HG02610 (cell line): ENCODE measurements at regions not wholly inside any gene's neighbourhood (a gene's known extent, or its start where the extent isn't known, plus 50 kb on each side); places are given as distances from the start of the nearest gene placed in this dataset.
"Not testable (repeated sequence)": the region's sequence is repeated elsewhere in the genome, so short reads cannot be mapped to it uniquely, and the experiment has no call there.

Source experiments
- ATAC-seq: cut with Tn5 transposase; IDR thresholded peaks from one replicate; pipeline ENCODE4 v1.9.1; 2021; ENCODE audit warnings: mild to moderate bottlenecking, moderate library complexity; ENCODE audit not compliant: unreplicated experiment

GRCh38 chr16:52113533-52114183 lies 433.3 kb downstream of the TOX3 start:
- no peak for ATAC-seq

- not testable (repeated sequence) for ATAC-seq
Measured at GRCh38 chr16:52104993-52105392, 441.9 kb downstream of the TOX3 start.

- no peak for ATAC-seq
Measured at GRCh38 chr16:52103791-52104190, 443.2 kb downstream of the TOX3 start.

GRCh38 chr16:52101246-52101645 lies 445.7 kb downstream of the TOX3 start:
- ATAC-seq, result no peak

- ATAC-seq, result no peak
Measured at GRCh38 chr16:52099382-52099781, 447.6 kb downstream of the TOX3 start.

- ATAC-seq, result no peak
Measured at GRCh38 chr16:52095471-52095870, 451.5 kb downstream of the TOX3 start.

- ATAC-seq, result no peak
Measured at GRCh38 chr16:52092126-52092525, 454.8 kb downstream of the TOX3 start.

GRCh38 chr16:52090080-52090479 lies 456.9 kb downstream of the TOX3 start:
- ATAC-seq, result no peak

GRCh38 chr16:52089476-52089875 lies 457.5 kb downstream of the TOX3 start:
- ATAC-seq, result no peak

GRCh38 chr16:52086901-52087300 lies 460.0 kb downstream of the TOX3 start:
- no peak for ATAC-seq

GRCh38 chr16:52078716-52079655 lies 468.0 kb downstream of the TOX3 start:
- ATAC-seq, result no peak

GRCh38 chr16:52077607-52078006 lies 469.3 kb downstream of the TOX3 start:
- ATAC-seq, result no peak

GRCh38 chr16:52076801-52077201 lies 470.1 kb downstream of the TOX3 start:
- no peak for ATAC-seq

- ATAC-seq, result no peak
Measured at GRCh38 chr16:52076332-52076731, 470.6 kb downstream of the TOX3 start.

GRCh38 chr16:52074133-52074532 lies 472.8 kb downstream of the TOX3 start:
- no peak for ATAC-seq

GRCh38 chr16:52073024-52073423 lies 473.9 kb downstream of the TOX3 start:
- ATAC-seq, result no peak

- no peak for ATAC-seq
Measured at GRCh38 chr16:52071101-52071500, 475.8 kb downstream of the TOX3 start.

GRCh38 chr16:52070341-52071057 lies 476.4 kb downstream of the TOX3 start:
- ATAC-seq, result no peak

GRCh38 chr16:52069866-52070265 lies 477.1 kb downstream of the TOX3 start:
- ATAC-seq, result no peak

- no peak for ATAC-seq
Measured at GRCh38 chr16:52068447-52069074, 478.4 kb downstream of the TOX3 start.

GRCh38 chr16:52066962-52067361 lies 480.0 kb downstream of the TOX3 start:
- no peak for ATAC-seq
